Keratinocyte (primary cell): ENCODE measurements at regions not wholly inside any gene's neighbourhood (a gene's known extent, or its start where the extent isn't known, plus 50 kb on each side); places are given as distances from the start of the nearest gene placed in this dataset.

Experiments
- DNase-seq: peaks from one replicate; pipeline ENCODE4 v3.0.0-alpha.2; 2011; ENCODE audit warnings: low read depth, missing footprints, low spot score
- FAIRE-seq: peaks from 2 replicates; lab custom pipeline; 2011; peaks lifted over from hg19 to GRCh38; lab: Jason Lieb, UNC
- H2AFZ ChIP-seq: 2 replicates; pipeline ENCODE4 v1.6.0; 2012; ENCODE audit warnings: low read length, control low read depth, inconsistent platforms; ENCODE audit not compliant: control insufficient read depth
- H3K27ac ChIP-seq: 2 replicates; pipeline ENCODE4 v1.5.1; 2011; ENCODE audit warnings: low read length; ENCODE audit not compliant: control insufficient read depth, insufficient read depth
- H3K27me3 ChIP-seq: 3 replicates; pipeline ENCODE4 v1.6.0; 2011; ENCODE audit warnings: low read length; ENCODE audit not compliant: control insufficient read depth, insufficient read depth; ENCODE audit errors: extremely low read depth
- H3K36me3 ChIP-seq, 2 experiments: 2 replicates in 1 of 2; 3 replicates in 1 of 2; pipeline ENCODE4 v1.5.1; 2011; ENCODE audit warnings: low read length in 2 of 2, mild to moderate bottlenecking in 1 of 2; ENCODE audit not compliant: control insufficient read depth in 2 of 2, insufficient read depth in 2 of 2; ENCODE audit errors: extremely low read depth in 1 of 2
- H3K4me1 ChIP-seq: 3 replicates; pipeline ENCODE4 v1.5.1; 2011; ENCODE audit warnings: low read length; ENCODE audit not compliant: control insufficient read depth, insufficient read depth; ENCODE audit errors: extremely low read depth
- H3K4me2 ChIP-seq: 3 replicates; pipeline ENCODE4 v1.6.0; 2011; ENCODE audit warnings: low read depth, low read length; ENCODE audit not compliant: control insufficient read depth, insufficient read depth; ENCODE audit errors: extremely low read depth
- H3K4me3 ChIP-seq, 3 experiments: fragments of 200-600 bp in 1 of 3; sonication (generic) in 1 of 3; 2 replicates in 2 of 3; 3 replicates in 1 of 3; pipeline ENCODE4 v1.5.1; 2011 to 2016; ENCODE audit warnings: low read length in 3 of 3, mild to moderate bottlenecking in 3 of 3, control low read depth in 2 of 3, inconsistent platforms in 1 of 3, low read depth in 1 of 3, mixed read lengths in 1 of 3, mixed run types in 1 of 3, moderate library complexity in 1 of 3; ENCODE audit not compliant: control insufficient read depth in 2 of 3, insufficient read depth in 2 of 3; ENCODE audit errors: extremely low read depth in 1 of 3
- H3K79me2 ChIP-seq: 2 replicates; pipeline ENCODE4 v1.6.0; 2012; ENCODE audit warnings: low read length; ENCODE audit not compliant: control insufficient read depth, insufficient read depth
- H3K9ac ChIP-seq: 3 replicates; pipeline ENCODE4 v1.6.0; 2011; ENCODE audit warnings: low read length; ENCODE audit not compliant: control insufficient read depth, insufficient read depth; ENCODE audit errors: extremely low read depth
- H3K9me1 ChIP-seq: 3 replicates; pipeline ENCODE4 v1.6.0; 2011; ENCODE audit warnings: low read length; ENCODE audit not compliant: control insufficient read depth, insufficient read depth; ENCODE audit errors: extremely low read depth
- H3K9me3 ChIP-seq: 2 replicates; pipeline ENCODE4 v1.5.1; 2012; ENCODE audit warnings: low read depth, low read length; ENCODE audit not compliant: control insufficient read depth
- H4K20me1 ChIP-seq: 3 replicates; pipeline ENCODE4 v1.6.0; 2011; ENCODE audit warnings: low read length; ENCODE audit not compliant: control insufficient read depth, insufficient read depth; ENCODE audit errors: extremely low read depth
- CTCF ChIP-seq, 3 experiments: IDR thresholded peaks in 1 of 3; conservative IDR thresholded peaks in 1 of 3; optimal IDR thresholded peaks in 1 of 3; 2 replicates in 2 of 3; 3 replicates in 1 of 3; pipeline versions ENCODE3 to v1.5.1; 2011; ENCODE audit warnings: low read length in 3 of 3, mild to moderate bottlenecking in 3 of 3, moderate library complexity in 2 of 3, control low read depth in 1 of 3, inconsistent platforms in 1 of 3; ENCODE audit not compliant: insufficient read depth in 2 of 3; ENCODE audit errors: extremely low read depth in 1 of 3
- EZH2 ChIP-seq: IDR thresholded peaks from one replicate; pipeline ENCODE4 v1.6.1; 2012; ENCODE audit warnings: inconsistent platforms, mild to moderate bottlenecking, low read length, moderate library complexity
- dilution Hi-C: fragments of 300-500 bp; cut with MboI; formaldehyde crosslinking; loops from one replicate; pipeline ENCODE4 v1.7.0; 2020; ENCODE audit warnings: low sequenced_read_pairs; ENCODE audit not compliant: extremely low pct_ligation_motif_present

- Histone ChIP-seq H3K27ac (no peak overlapping the region), H3K27me3 (no peaks in the 10 kb centered on the region), H3K9ac (no peak overlapping the region), H4K20me1 (no peaks in the 10 kb centered on the region), H3K9me3 (no peaks in the 10 kb centered on the region), H3K4me3 (no peak overlapping the region), H3K79me2 (no peaks in the 10 kb centered on the region), H3K4me1 (no peaks in the 10 kb centered on the region), H3K9me1 (no peaks in the 10 kb centered on the region), H3K36me3 (no peaks in the 10 kb centered on the region), H3K4me2 (no peak overlapping the region), H2AFZ (no peak overlapping the region)
- no peak for DNase-seq
- dilution Hi-C loops, result no loop called here
- FAIRE-seq, result no peak
- no peak for TF ChIP-seq EZH2
- no peak for TF ChIP-seq CTCF (optimal IDR thresholded peaks at IDR 0.05 in 1 of 3, IDR thresholded peaks at IDR 0.05 in 1 of 3, conservative IDR thresholded peaks at IDR 0.05 in 1 of 3; ENCODE audit: extremely low read depth in 1 of 3, insufficient read depth in 2 of 3, low read length in 3 of 3)
These were observed 1330.3 kb upstream of the CADM2 start for GRCh38 chr3:83628471-83628870.

DNA sequence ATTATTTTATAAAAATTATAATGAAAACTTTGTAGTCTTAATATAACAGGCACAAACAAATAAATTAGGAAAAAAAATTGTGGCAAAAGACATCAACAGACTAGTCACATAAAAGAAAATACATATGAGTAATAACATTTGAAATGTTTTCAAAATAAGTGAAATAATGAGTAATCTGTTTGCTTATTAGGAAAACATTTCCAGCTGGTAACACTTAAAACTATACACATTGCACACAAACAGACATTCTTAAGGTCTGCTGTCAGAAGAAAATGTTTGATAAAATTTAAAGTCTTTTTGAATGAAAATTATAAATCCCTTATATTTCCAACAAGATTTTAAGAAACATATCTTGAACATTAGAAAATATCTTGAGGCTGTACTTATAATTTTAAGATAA is 1326.3 kb upstream of the CADM2 start:
- Histone ChIP-seq H3K9me3 (no peaks in the 10 kb centered on the region), H3K9me1 (no peaks in the 10 kb centered on the region), H3K4me3 (no peak overlapping the region), H3K36me3 (no peaks in the 10 kb centered on the region), H2AFZ (no peak overlapping the region), H3K4me2 (no peak overlapping the region), H3K79me2 (no peaks in the 10 kb centered on the region), H3K27me3 (no peaks in the 10 kb centered on the region), H3K27ac (no peak overlapping the region), H3K4me1 (no peaks in the 10 kb centered on the region), H3K9ac (no peak overlapping the region), H4K20me1 (no peaks in the 10 kb centered on the region)
- DNase-seq (no peak), FAIRE-seq (no peak)
- no peak for TF ChIP-seq CTCF (optimal IDR thresholded peaks at IDR 0.05 in 1 of 3, IDR thresholded peaks at IDR 0.05 in 1 of 3, conservative IDR thresholded peaks at IDR 0.05 in 1 of 3; ENCODE audit: extremely low read depth in 1 of 3, insufficient read depth in 2 of 3, low read length in 3 of 3)
- TF ChIP-seq EZH2, result no peak
- dilution Hi-C loops, result no loop called here
